OCI-LY7 (cell line): ENCODE measurements at regions not wholly inside any gene's neighbourhood (a gene's known extent, or its start where the extent isn't known, plus 50 kb on each side); places are given as distances from the start of the nearest gene placed in this dataset.
"Not testable (repeated sequence)": the region's sequence is repeated elsewhere in the genome, so short reads cannot be mapped to it uniquely, and the experiment has no call there.

Experiments used
- EZH2phosphoT487 ChIP-seq: fragments of 200-600 bp; sonication (generic); IDR thresholded peaks from 2 replicates; pipeline ENCODE4 v1.6.1; 2018; ENCODE audit warnings: low read depth, borderline replicate concordance, mild to moderate bottlenecking, mixed run types, antibody characterized with exemption, low read length, moderate library complexity, mixed read lengths
- TF ChIP-seq, protein P1 (sequence below): fragments of 200-600 bp; sonication (generic); conservative IDR thresholded peaks from 2 replicates; pipeline ENCODE4 v1.5.1; 2014; ENCODE audit warnings: mild to moderate bottlenecking, antibody characterized with exemption, low read length, moderate library complexity, mixed read lengths

DNA sequence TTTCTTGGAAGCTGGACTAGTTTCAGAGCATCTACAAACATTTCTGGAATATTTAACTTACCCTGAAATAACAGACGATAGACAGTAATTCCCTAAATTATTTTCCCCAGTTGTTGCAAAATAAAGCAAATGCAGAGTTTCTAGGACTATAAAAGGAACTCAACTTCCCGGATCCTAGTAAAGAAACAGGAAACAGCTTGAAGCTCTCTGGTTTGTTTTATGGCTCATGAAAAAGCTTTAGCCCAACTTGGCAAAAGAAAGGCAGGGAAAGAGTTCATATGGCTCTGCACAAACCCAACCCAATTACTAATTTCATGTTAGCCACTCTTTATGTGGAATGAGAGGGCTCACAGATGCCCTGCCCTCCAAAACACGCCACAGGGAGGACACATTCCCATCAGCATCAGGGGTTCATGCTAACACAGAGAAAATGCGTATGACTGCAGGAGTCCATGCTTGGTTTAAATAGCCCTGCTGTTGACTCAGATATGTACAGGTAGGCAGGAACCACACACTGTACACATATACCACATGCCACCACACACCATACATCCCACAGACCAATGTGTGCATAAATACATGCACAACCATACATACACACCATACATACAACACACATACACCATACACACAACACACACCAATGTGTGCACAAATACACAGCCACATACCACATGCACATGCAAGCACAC lies 115.9 kb upstream of the SAMD11 start:
- not testable (repeated sequence) for TF ChIP-seq EZH2phosphoT487
- TF ChIP-seq, protein P1, sequence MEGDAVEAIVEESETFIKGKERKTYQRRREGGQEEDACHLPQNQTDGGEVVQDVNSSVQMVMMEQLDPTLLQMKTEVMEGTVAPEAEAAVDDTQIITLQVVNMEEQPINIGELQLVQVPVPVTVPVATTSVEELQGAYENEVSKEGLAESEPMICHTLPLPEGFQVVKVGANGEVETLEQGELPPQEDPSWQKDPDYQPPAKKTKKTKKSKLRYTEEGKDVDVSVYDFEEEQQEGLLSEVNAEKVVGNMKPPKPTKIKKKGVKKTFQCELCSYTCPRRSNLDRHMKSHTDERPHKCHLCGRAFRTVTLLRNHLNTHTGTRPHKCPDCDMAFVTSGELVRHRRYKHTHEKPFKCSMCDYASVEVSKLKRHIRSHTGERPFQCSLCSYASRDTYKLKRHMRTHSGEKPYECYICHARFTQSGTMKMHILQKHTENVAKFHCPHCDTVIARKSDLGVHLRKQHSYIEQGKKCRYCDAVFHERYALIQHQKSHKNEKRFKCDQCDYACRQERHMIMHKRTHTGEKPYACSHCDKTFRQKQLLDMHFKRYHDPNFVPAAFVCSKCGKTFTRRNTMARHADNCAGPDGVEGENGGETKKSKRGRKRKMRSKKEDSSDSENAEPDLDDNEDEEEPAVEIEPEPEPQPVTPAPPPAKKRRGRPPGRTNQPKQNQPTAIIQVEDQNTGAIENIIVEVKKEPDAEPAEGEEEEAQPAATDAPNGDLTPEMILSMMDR, result not testable (repeated sequence)
